ENCODE measurements at regions not wholly inside any gene's neighbourhood (a gene's known extent, or its start where the extent isn't known, plus 50 kb on each side); places are given as distances from the start of the nearest gene placed in this dataset.

DNA sequence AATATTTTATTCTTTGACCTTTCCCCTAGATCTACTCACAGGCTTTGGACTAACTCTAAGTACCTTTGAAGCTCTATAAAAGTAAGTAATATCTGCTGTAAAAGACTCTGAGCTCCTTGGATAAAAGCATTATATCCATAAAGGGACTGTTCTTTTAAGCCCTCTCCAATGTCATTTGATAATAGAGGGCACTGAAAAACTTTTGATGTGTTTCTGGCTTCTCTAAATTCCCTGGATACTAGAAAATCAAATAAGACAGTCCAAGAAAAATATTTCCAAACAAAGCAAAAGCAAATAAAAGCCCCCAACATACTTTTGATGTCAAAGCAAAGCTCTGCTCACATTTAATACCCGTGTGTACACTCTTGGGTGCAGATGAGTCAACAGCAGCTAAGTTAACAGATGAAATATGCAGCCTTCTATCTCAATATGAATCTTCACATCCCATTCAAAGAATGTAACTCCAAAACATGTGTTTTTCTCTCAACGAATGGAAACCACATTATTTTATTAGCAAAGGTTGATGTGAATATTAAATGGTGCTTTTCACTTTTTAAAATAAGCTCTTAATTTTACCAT lies 230.3 kb downstream of the CENPF start:
- TF ChIP-seq RAD21 (IDR thresholded peaks at IDR 0.05; ENCODE audit: low read length): no peak
- TF ChIP-seq CHD2 (IDR thresholded peaks at IDR 0.05; ENCODE audit: low read length, partially characterized antibody): no peak
- TF ChIP-seq, protein P1, sequence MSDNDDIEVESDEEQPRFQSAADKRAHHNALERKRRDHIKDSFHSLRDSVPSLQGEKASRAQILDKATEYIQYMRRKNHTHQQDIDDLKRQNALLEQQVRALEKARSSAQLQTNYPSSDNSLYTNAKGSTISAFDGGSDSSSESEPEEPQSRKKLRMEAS (IDR thresholded peaks at IDR 0.05; ENCODE audit: low read depth): peak; percentile 61; the same call in 1 of the 2 replicates
- peak; percentile 45 to 93; a peak in 3 of 4 replicates for TF ChIP-seq EP300 (IDR thresholded peaks at IDR 0.05; ENCODE audit: borderline replicate concordance in 1 of 2, low read depth in 1 of 2, low read length in 1 of 2)
- TF ChIP-seq SMC3 (IDR thresholded peaks at IDR 0.05; ENCODE audit: low read depth, low read length): no peak
- TF ChIP-seq, protein P2, sequence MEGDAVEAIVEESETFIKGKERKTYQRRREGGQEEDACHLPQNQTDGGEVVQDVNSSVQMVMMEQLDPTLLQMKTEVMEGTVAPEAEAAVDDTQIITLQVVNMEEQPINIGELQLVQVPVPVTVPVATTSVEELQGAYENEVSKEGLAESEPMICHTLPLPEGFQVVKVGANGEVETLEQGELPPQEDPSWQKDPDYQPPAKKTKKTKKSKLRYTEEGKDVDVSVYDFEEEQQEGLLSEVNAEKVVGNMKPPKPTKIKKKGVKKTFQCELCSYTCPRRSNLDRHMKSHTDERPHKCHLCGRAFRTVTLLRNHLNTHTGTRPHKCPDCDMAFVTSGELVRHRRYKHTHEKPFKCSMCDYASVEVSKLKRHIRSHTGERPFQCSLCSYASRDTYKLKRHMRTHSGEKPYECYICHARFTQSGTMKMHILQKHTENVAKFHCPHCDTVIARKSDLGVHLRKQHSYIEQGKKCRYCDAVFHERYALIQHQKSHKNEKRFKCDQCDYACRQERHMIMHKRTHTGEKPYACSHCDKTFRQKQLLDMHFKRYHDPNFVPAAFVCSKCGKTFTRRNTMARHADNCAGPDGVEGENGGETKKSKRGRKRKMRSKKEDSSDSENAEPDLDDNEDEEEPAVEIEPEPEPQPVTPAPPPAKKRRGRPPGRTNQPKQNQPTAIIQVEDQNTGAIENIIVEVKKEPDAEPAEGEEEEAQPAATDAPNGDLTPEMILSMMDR (IDR thresholded peaks at IDR 0.05): no peak
- no peak; the same call in 1 of the 2 replicates for TF ChIP-seq SIN3A (IDR thresholded peaks at IDR 0.05; ENCODE audit: borderline replicate concordance, low read depth, low read length)
- TF ChIP-seq RFX5 (IDR thresholded peaks at IDR 0.05; ENCODE audit: low read length): no peak
- peak; percentile 94 for TF ChIP-seq JUND (IDR thresholded peaks at IDR 0.05)
- TF ChIP-seq POLR2AphosphoS5 (IDR thresholded peaks at IDR 0.05; ENCODE audit: low read depth, low read length): peak; percentile 72; the same call in 1 of the 2 replicates
- TF ChIP-seq NRF1 (IDR thresholded peaks at IDR 0.05; ENCODE audit: low read depth, low read length): no peak

Data from SK-N-SH (cell line).